Sigmoid colon (tissue), 6 donors: ENCODE measurements at regions not wholly inside any gene's neighbourhood (a gene's known extent, or its start where the extent isn't known, plus 50 kb on each side); places are given as distances from the start of the nearest gene placed in this dataset.

Experiments
- DNase-seq: peaks from one replicate; pipeline ENCODE4 v3.0.0-alpha.2; 2019
- H3K27ac ChIP-seq, 4 donors: fragments of 200-600 bp; sonication (generic); one replicate each; pipeline ENCODE4 v1.5.1; 2016 to 2019; ENCODE audit warnings: mild to moderate bottlenecking in 1 of 4
- H3K27me3 ChIP-seq, 3 donors: fragments of 200-600 bp; sonication (generic); one replicate each; pipeline ENCODE4 v1.5.1; 2019; ENCODE audit warnings: mild to moderate bottlenecking in 1 of 3
- H3K36me3 ChIP-seq, 4 donors: fragments of 200-600 bp; sonication (generic); one replicate each; pipeline ENCODE4 v1.5.1; 2016 to 2019
- H3K4me1 ChIP-seq, 4 donors: fragments of 200-600 bp; sonication (generic); one replicate each; pipeline ENCODE4 v1.5.1; 2017 to 2019
- H3K4me3 ChIP-seq, 4 donors: fragments of 200-600 bp; sonication (generic); one replicate each; pipeline ENCODE4 v1.5.1; 2017 to 2019; ENCODE audit warnings: mild to moderate bottlenecking in 2 of 4, moderate library complexity in 1 of 4
- H3K9me3 ChIP-seq, 4 donors: fragments of 200-600 bp in 3 of 4; sonication (generic) in 3 of 4; one replicate each; pipeline versions ENCODE4 v1.5.1 to v1.6.1; 2013 to 2019
- CTCF ChIP-seq, 4 experiments: fragments of 450-650 bp in 3 of 4; fragments of 200-600 bp in 1 of 4; IDR thresholded peaks; one replicate each; pipeline ENCODE4 v1.5.1; 2016 to 2019; ENCODE audit warnings: antibody characterized with exemption in 4 of 4, mild to moderate bottlenecking in 3 of 4, moderate library complexity in 2 of 4
- EP300 ChIP-seq, 4 donors: sonication (generic); formaldehyde crosslinking; IDR thresholded peaks; one replicate each; pipeline ENCODE4 v1.6.1; 2017; ENCODE audit warnings: antibody characterized with exemption in 4 of 4
- POLR2A ChIP-seq, 2 donors: fragments of 450-650 bp; IDR thresholded peaks; one replicate each; pipeline ENCODE4 v1.6.1; 2016; ENCODE audit warnings: antibody characterized with exemption in 2 of 2, mild to moderate bottlenecking in 2 of 2, moderate library complexity in 2 of 2
- POLR2AphosphoS5 ChIP-seq, 4 donors: sonication (generic); formaldehyde crosslinking; IDR thresholded peaks; one replicate each; pipeline ENCODE4 v1.6.1; 2017; ENCODE audit warnings: antibody characterized with exemption in 4 of 4
- WGBS, 2 donors: extraction: QIAGEN DNeasy Blood & Tissue Kit; methylation state at CpG; one replicate each; pipeline ENCODE4 v1.1.7; 2013; 5-methylcytosine and 5-hydroxymethylcytosine counted together
- intact Hi-C: fragments of 100-400 bp; cut with DNase I; formaldehyde crosslinking; loops from one replicate; pipeline ENCODE4 v1.15.1; 2023
- donor health status: healthy with polysubstance abuse.
- donor health status: healthy.

DNA sequence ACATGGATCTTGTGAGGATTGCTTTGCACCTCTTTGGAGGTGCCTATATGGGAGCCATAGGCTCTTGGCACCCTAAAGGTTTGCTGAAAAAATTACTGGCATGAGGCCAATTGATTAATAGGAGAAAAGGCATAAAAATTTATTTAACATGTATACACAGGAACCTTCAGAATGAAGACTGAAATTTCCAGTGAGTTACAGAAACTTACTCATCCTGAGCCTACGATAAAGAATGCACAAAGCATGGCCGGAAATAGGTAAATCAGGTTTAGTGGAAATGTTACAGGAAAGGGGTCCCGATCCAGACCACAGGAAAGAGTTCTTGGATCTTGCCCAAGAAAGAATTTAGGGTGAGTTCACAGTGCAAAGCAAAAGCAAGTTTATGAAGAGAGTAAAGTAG is 625.3 kb downstream of the MMUT start:
- Histone ChIP-seq H3K4me1 (no peaks in the 10 kb centered on the region), H3K27ac (no peak overlapping the region), H3K27me3 (no peaks in the 10 kb centered on the region), H3K36me3 (no peaks in the 10 kb centered on the region), H3K9me3 (peaks cover 0 to 11% (median under 1%) of the 10 kb centered on the region in 4 donors), H3K4me3 (no peak overlapping the region)
- 85 to 92% methylated on average over 3 of the region's 3 CpGs for whole genome bisulfite sequencing, 2 donors
- intact Hi-C loops = no loop called here
- DNase-seq = no peak
- TF ChIP-seq POLR2A (IDR thresholded peaks at IDR 0.05) (no peak), POLR2AphosphoS5 (IDR thresholded peaks at IDR 0.05) (no peak), CTCF (IDR thresholded peaks at IDR 0.05) (no peak), EP300 (IDR thresholded peaks at IDR 0.05) (no peak)

- Histone ChIP-seq H3K4me3 (no peak overlapping the region), H3K27me3 (no peaks in the 10 kb centered on the region), H3K27ac (no peak overlapping the region), H3K4me1 (no peaks in the 10 kb centered on the region), H3K36me3 (no peaks in the 10 kb centered on the region), H3K9me3 (no peaks in the 10 kb centered on the region)
- TF ChIP-seq EP300 (IDR thresholded peaks at IDR 0.05) = no peak
- no peak for TF ChIP-seq CTCF (IDR thresholded peaks at IDR 0.05)
- TF ChIP-seq POLR2A (IDR thresholded peaks at IDR 0.05) = no peak
- TF ChIP-seq POLR2AphosphoS5 (IDR thresholded peaks at IDR 0.05) = no peak
- 38 to 61% methylated on average over 2 of the region's 2 CpGs for whole genome bisulfite sequencing, 2 donors
- intact Hi-C loops = no loop called here
- DNase-seq = no peak
These were observed 627.6 kb downstream of the MMUT start for GRCh38 chr6:48835421-48835958.

GRCh38 chr6:48834706-48835105 is 628.3 kb downstream of the MMUT start:
- intact Hi-C loops = no loop called here
- H3K27me3 ChIP-seq = no peaks in the 10 kb centered on the region
- H3K9me3 ChIP-seq = no peaks in the 10 kb centered on the region
- no peak overlapping the region for H3K27ac ChIP-seq
- no peaks in the 10 kb centered on the region for H3K4me1 ChIP-seq
- no peak for DNase-seq
- no peak overlapping the region for H3K4me3 ChIP-seq
- TF ChIP-seq POLR2A (IDR thresholded peaks at IDR 0.05) (no peak), EP300 (IDR thresholded peaks at IDR 0.05) (no peak), CTCF (IDR thresholded peaks at IDR 0.05) (no peak), POLR2AphosphoS5 (IDR thresholded peaks at IDR 0.05) (no peak)
- no peaks in the 10 kb centered on the region for H3K36me3 ChIP-seq

GRCh38 chr6:48833916-48834315 is 629.1 kb downstream of the MMUT start:
- no peaks in the 10 kb centered on the region for H3K36me3 ChIP-seq
- H3K27me3 ChIP-seq = no peaks in the 10 kb centered on the region
- no peak overlapping the region for H3K4me3 ChIP-seq
- H3K27ac ChIP-seq = no peak overlapping the region
- TF ChIP-seq EP300 (IDR thresholded peaks at IDR 0.05) = no peak
- no peak for TF ChIP-seq CTCF (IDR thresholded peaks at IDR 0.05)
- TF ChIP-seq POLR2A (IDR thresholded peaks at IDR 0.05) = no peak
- TF ChIP-seq POLR2AphosphoS5 (IDR thresholded peaks at IDR 0.05) = no peak
- WGBS, 2 donors = 93 to 94% methylated on average over 1 of the region's 1 CpG
- no peak for DNase-seq
- H3K4me1 ChIP-seq = no peaks in the 10 kb centered on the region
- intact Hi-C loops = no loop called here
- H3K9me3 ChIP-seq = no peaks in the 10 kb centered on the region
